NCI-H510A treated with DMSO at 0.1 percent for 48 hours (cell line): ENCODE measurements at regions not wholly inside any gene's neighbourhood (a gene's known extent, or its start where the extent isn't known, plus 50 kb on each side); places are given as distances from the start of the nearest gene placed in this dataset.
"Not testable (repeated sequence)": the region's sequence is repeated elsewhere in the genome, so short reads cannot be mapped to it uniquely, and the experiment has no call there.

ENCODE experiments used
- DNase-seq: peaks from one replicate; lab custom pipeline; 2025; lab: John Stamatoyannopoulos, UW

DNA sequence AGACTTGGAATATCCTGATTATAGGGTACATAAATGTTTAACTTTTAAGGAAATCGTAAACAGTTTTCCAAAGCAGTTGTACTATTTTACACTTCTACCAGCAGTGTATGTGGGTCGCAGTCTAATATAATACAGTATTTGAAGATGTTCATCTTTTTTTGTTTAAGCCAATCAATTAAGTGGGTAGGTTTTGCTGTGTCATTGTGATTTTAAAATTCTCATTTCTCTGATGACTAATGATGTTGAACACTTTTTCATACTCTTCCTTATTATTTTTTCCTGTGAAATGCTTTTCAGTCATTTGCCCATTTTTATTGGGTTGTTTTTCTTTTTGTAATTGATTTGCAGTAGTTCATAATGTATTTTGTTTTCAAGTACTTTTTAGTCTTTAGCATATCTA is 2689.7 kb downstream of the PCDH9 start:
- no peak for DNase-seq

DNA sequence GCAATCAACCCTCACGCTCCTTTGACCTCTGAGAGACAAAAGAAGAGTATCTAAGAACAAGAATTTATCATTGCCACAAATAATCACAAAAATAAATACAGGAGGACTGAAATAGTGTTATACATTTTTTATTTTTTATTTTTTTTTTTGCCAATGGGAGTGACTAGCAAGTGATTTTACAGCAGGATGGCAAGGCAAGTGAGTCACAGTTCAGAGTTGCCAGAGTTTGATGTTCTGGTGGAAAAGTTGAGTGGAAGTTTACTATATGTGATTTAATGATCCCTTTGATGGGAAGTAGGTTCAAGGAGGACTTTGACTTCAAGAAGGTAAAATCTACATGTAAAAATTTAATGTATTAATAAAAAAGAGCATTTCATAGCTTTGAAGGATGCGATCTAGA is 2691.4 kb downstream of the PCDH9 start:
- DNase-seq, result no peak

GRCh38 chr13:64534302-64534701 is 2695.8 kb downstream of the PCDH9 start:
- no peak for DNase-seq

DNA sequence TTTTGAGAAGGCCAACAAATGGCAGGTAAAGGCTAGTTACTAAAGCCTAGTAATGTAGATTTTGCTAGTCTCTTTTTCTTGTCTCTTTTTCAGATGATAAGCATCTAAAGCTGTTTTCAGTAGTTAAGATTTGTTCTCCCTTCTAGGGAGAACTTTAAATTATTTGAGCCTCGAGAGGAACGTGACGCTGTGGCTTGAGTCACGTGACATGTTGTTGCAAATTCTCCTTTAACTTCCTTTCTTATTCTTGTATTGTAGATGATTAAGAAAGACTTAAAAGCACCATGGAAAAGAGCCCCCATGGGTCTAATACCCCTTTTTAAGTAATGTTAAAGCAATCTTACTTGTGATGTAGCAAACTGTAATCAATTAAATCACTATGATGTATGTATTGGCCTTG is 2698.7 kb downstream of the PCDH9 start:
- no peak for DNase-seq

DNA sequence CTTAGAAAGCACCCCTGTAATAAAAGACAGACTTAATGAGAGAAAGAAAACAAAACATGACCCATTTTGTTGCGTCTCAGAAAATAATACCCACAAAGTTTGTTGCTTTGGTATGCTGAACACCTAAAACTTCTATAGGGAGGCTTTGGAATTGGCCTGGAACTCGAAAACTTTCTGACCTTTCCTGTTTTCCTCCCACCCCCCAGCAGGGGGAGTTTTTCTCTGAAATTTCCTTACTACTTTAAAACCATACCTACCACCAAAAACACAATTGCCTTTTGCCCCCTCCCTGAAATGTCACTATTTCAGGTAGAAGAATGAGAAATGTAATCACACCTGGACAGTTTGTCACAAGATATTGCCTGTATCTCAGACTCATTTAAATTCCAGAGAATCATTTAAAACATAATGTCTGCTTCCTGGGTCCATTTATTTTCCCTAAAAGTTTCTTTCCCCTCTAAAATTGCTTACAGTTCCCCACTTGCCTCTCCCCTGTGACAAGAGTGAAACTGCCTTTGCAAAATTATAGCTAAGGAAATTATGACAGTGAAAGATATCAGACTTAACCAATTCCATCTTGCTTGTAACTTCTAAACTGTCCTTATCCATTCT is 2700.2 kb downstream of the PCDH9 start:
- DNase-seq, result no peak

DNA sequence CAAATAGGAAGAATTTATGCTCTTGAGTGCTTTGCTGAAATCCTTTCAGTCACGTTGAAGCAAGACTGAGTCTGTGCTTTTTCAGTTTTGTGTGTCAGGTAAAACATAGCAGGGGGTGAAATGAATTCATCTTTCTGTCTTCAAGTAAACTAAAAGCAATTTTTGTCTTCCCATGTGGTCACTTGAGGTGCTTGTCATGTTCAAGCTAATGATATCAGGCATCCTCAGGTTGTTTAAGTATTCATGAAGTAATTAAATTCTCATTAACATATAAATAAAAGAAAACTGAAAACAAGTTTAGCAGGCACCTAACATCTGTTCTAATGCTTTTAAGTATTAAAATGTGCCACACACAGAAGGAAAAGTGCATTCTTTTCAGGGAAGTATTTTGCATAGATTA is 2701.3 kb downstream of the PCDH9 start:
- no peak for DNase-seq

DNA sequence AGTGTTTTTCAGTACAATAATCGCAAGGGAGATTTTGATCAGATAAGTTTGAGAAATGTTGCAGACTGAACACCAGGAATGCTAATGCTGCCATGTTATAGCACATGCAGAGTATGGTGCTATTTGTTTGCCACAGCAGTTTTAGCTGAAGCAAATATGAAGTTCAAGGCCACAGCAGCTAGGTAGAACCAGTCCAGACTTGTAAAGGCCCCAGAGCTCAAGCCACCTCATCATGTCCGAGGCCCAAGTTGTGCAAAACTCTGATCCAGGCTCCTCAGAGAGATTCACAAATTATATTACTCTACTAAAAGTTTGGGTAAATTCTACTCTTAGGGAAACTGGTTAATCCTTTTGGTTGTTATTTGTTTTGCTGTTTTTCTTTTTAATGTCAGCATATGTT is 2702.6 kb downstream of the PCDH9 start:
- no peak for DNase-seq

DNA sequence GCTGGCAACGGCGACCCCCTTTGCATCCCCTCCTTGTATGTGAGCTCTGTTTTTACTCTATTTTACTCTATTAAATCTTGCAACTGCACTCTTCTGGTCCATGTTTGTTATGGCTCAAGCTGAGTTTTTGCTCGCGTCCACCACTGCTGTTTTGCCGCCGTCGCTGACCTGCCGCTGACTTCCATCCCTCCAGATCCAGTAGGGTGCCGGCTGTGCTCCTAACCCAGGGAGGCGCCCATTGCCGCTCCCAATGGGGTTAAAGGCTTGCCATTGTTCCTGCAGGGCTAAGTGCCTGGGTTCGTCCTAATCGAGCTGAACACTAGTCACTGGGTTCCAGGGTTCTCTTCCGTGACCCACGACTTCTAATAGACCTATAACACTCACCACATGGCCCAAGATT is 2704.4 kb downstream of the PCDH9 start:
- no peak for DNase-seq

- no peak for DNase-seq
Observed at GRCh38 chr13:64510747-64511146, 2719.4 kb downstream of the PCDH9 start.

DNA sequence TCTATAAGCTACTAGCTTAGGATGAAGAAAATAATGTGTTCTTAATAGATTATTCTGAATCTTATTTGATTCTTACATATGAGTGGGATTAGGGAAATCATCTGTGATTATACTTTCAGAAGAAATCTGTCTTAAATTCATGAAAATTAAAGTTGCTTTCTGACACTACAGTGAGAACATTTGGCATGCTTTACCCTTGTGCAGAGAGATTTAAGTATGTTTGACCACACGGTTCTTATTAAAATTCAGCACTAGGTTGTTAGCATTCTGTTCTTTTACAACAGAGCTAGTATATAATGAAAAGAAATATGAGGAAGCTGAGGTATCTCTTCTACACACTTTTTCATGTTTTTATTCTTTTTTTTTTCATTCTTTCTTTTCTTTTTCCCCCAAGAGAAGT is 2723.9 kb downstream of the PCDH9 start:
- no peak for DNase-seq

DNA sequence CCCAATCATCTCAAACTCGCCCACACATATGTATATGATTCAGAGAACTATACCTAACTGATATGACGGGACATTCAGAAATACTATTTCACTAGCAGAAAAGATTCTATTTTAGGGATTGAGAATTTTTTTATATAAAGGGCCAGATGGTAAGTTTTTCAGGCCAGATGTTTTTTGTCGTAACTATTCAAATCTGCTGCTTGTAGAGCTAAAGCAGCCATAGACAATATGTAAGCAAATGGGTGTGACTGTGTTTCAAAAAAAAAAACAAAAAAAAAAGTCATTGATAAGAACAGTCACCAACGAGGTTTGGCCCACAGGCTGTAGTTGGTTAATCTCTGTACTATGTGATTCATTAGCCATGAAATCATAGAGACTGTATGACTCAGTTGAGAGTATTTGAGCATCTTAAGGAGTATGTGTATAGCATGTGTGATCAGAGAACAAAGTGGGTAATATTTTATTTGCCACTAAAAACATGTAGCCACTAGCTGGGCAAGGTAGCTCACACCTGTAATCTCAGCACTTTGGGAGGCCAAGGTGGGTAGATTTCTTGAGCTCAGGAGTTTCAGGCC is 2724.7 kb downstream of the PCDH9 start:
- DNase-seq, result no peak

DNA sequence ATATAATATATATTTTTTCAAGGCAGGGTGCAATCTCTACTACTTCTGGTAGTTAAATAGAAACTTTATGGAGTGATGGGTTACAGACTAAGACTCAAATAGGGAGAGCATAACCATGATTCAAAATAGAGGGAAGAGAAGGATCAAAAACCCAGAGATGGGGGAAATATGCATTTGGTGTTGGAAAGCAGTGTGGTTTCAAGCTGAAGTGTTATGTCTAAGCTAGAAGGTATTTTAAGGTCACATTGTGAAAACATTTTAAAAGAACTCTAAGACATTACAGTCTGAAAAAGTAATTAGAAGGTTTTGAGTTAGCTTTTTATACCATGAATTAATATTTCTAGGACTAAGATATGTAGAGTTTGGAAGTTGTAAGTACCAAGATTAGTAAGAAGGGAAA is 2741.4 kb downstream of the PCDH9 start:
- DNase-seq, result no peak

GRCh38 chr13:64482373-64482772 is 2747.8 kb downstream of the PCDH9 start:
- DNase-seq, result no peak

- DNase-seq, result no peak
Observed at GRCh38 chr13:64480672-64481071, 2749.5 kb downstream of the PCDH9 start.

GRCh38 chr13:64480211-64480610 is 2749.9 kb downstream of the PCDH9 start:
- no peak for DNase-seq

DNA sequence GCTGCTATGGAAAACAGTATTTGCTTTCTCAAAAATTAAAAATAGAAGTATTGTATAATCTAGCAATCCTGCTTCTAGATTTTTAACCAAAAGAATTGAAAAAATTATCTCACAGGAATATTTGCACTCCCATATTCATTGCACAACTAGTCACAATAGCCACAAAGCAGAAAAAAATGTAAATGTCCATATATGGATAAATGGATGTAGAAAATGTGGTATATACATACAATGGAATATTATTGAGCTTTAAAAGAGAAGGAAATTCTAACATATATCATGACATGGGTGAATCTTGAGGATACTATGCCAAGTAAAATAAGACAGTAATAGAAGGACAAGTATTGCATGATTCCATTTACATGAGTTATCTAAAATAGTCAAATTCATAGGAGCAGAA is 2753.0 kb downstream of the PCDH9 start:
- no peak for DNase-seq

DNA sequence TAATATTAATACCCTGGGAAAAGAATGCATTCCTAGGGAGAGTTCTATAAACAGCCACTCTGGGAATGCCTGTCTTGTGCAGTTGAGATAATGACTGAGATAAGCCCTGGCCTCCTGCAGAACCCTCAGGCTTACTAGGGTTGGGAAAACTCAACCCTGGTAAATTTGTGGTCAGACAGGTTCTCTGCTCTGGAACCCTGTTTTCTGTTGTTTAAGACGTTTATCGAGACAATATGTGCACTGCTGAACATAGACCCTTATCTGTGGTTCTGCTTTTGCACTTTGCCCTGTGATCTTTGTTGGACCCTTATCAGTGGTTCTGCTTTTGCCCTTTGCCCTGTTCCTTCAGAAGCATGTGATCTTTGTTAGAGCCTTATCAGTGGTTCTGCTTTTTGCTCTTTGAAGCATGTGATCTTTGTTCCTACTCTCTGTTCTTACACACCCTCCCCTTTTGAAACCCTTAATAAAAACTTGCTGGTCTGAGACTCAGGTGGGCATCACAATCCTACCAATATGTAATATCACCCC is 2754.0 kb downstream of the PCDH9 start:
- not testable (repeated sequence) for DNase-seq

- peak; percentile 2 for DNase-seq
Observed at GRCh38 chr13:64471916-64472315, 2758.2 kb downstream of the PCDH9 start.

DNA sequence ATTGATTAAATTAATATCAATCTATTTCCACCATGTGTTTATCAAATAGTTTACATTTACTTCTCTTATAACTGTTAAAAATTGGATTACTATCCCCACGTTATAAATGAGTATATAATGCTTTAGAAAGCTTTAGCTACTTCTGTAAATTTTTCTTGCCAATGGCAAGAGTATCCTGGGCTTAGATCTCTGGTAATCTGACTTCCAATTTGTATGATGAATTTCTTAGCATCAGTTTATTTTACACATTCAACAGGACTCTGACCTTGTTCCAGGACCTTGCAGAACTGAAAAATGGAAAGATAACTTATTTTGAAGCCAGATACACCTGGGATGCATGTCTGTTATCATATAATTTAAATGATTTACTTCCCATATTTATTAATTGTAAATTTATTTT is 2759.4 kb downstream of the PCDH9 start:
- DNase-seq, result no peak

DNA sequence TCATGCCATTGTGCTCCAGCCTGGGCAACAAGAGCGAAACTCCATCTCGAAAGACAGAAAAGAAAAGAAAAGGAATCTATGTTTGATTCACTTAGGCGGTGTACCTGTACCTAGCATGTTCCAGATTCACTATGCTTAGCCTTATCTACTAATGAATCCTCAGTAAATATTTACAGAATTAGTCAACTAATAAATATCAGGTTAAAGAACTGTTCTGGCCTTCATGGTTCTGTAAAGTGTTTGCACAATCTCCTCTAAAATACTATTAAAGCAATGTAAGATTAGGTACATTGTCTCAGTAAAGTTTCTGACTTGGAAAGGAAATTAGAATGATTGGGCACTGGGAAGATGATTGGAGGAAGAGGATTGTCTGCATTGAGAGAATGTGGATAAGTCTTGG is 2770.4 kb downstream of the PCDH9 start:
- no peak for DNase-seq

DNA sequence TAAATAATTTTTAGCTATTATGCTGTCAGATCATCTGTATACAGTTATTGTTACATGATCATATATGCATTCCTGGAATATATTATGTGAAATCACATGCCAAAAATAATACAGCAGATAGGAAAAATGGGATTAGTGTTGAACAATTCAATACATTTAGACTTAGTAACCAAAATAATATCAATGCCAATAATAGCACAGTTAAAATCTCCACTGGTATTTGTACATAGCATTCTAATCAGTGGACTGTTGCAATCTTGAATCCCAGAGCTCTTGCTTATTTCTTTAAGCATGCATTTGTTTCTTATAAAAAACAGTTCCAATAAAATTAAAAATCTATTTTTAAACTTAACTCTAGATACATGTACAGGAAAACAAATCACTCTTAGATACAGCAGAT is 2772.2 kb downstream of the PCDH9 start:
- DNase-seq, result no peak

GRCh38 chr13:64455124-64455523 is 2775.0 kb downstream of the PCDH9 start:
- DNase-seq, result no peak

DNA sequence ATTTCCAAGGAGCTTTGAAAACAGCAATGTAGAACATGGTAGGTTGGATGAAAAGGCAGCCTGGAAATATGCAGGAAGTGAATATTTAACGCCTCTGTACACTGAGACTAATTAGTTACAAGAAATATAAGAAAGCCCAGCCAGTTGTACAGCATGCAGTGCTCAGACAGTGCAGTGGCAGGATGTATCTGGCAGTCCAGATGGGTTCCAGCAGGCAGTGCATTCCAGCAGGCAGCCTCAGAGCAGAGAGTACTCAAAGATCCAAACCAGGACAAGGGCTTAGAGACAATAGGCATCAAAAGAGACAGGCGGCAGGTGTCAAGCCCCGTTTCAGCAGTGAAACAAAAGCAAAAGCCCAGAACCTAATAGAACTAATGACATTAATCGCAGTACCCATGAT is 2776.3 kb downstream of the PCDH9 start:
- no peak for DNase-seq

- no peak for DNase-seq
Observed at GRCh38 chr13:64446372-64446771, 2783.8 kb downstream of the PCDH9 start.
